ENCODE measurements at regions not wholly inside any gene's neighbourhood (a gene's known extent, or its start where the extent isn't known, plus 50 kb on each side); places are given as distances from the start of the nearest gene placed in this dataset.

DNA sequence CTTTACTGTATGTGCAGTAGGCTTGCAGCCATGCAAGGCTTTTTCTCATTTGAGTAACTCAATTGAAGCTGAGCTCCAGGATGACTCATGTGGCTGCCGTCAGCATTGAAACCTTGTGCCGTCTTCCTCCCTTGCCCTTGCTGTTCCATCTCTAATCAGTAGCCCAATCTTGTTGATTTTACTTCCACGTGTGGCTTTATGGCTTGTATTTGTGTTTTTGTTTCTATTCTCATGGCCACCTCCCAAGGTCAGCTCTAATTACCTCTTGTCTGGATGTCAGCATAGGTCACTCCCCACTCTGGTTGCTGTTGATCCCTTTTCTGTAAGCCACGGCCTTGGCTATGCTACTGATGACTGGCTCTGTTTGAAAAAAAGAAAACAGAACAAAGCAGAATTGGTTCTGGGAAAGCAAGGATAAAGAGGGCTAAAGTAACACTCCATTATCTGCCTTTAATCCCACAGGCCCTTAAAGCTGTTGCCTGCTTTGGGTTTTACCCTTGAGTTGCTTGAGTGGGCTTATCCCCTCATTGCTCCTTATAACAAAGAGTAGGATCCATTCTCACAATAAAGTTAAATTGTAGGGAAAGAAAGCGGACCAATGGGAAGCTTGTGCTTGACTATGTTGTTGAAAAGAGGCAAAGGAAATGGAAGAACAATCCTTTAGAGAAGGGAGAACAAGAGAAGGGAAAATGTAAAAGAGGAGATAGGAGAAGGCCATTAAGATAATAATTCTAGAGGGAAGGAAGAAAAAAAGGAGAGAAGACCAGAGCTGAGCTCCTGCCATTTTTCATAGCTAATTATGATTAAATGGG is 173.9 kb upstream of the PGRMC2 start:
- TF ChIP-seq LARP7 (IDR thresholded peaks at IDR 0.05) (peak; percentile 70; the same call in 1 of the 2 replicates), BACH1 (tag; IDR thresholded peaks at IDR 0.05) (peak; percentile 60; the same call in 1 of the 2 replicates), CCAR2 (IDR thresholded peaks at IDR 0.05; ENCODE audit: low read depth, low read length) (no peak), NCOR1 (IDR thresholded peaks at IDR 0.05) (peak; percentile 16; the same call in 1 of the 2 replicates), RNF2 (IDR thresholded peaks at IDR 0.05) (no peak), POLR2AphosphoS5 (IDR thresholded peaks at IDR 0.05; ENCODE audit: control insufficient read depth, insufficient read depth, low read depth, low read length) (no peak), POLR2A (conservative IDR thresholded peaks at IDR 0.05) (no peak), ZBTB7A (IDR thresholded peaks at IDR 0.05; ENCODE audit: borderline replicate concordance, control insufficient read depth, low read depth, low read length) (no peak), EHMT2 (IDR thresholded peaks at IDR 0.05) (peak; percentile 89), USF1 (CRISPR knock-in tag; IDR thresholded peaks at IDR 0.05) (no peak), TAF15 (IDR thresholded peaks at IDR 0.05; ENCODE audit: low read depth, low read length) (no peak)
- TF ChIP-seq, protein P1, sequence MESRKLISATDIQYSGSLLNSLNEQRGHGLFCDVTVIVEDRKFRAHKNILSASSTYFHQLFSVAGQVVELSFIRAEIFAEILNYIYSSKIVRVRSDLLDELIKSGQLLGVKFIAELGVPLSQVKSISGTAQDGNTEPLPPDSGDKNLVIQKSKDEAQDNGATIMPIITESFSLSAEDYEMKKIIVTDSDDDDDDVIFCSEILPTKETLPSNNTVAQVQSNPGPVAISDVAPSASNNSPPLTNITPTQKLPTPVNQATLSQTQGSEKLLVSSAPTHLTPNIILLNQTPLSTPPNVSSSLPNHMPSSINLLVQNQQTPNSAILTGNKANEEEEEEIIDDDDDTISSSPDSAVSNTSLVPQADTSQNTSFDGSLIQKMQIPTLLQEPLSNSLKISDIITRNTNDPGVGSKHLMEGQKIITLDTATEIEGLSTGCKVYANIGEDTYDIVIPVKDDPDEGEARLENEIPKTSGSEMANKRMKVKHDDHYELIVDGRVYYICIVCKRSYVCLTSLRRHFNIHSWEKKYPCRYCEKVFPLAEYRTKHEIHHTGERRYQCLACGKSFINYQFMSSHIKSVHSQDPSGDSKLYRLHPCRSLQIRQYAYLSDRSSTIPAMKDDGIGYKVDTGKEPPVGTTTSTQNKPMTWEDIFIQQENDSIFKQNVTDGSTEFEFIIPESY (CRISPR knock-in tag; IDR thresholded peaks at IDR 0.05), result no peak
- TF ChIP-seq, protein P2, sequence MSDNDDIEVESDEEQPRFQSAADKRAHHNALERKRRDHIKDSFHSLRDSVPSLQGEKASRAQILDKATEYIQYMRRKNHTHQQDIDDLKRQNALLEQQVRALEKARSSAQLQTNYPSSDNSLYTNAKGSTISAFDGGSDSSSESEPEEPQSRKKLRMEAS (CRISPR knock-in tag; IDR thresholded peaks at IDR 0.05), result no peak
